GM19372 (cell line): ENCODE measurements at regions not wholly inside any gene's neighbourhood (a gene's known extent, or its start where the extent isn't known, plus 50 kb on each side); places are given as distances from the start of the nearest gene placed in this dataset.

Experiments
- ATAC-seq: cut with Tn5 transposase; IDR thresholded peaks from one replicate; pipeline ENCODE4 v1.9.1; 2021; ENCODE audit warnings: mild to moderate bottlenecking, low read depth, moderate library complexity; ENCODE audit not compliant: unreplicated experiment

DNA sequence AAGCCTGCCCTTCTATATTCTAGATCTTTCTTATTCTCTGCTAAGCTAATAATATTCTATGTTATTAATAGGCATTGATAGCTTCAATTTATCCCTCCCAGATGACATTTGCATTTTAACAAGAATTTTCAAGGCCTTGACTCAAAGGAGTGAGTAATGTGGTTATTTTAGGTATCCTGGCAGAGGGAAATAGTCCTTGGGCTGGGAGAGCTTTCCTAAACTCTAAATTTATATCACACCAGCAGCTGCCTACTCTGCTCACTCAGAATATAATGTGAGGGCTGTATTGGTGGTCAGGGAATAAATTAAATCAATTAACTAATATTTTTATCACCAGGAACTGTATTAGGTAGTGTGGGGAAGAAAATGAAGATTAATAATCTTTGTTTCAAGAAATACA lies 74.8 kb upstream of the ADAM23 start:
- no peak for ATAC-seq

DNA sequence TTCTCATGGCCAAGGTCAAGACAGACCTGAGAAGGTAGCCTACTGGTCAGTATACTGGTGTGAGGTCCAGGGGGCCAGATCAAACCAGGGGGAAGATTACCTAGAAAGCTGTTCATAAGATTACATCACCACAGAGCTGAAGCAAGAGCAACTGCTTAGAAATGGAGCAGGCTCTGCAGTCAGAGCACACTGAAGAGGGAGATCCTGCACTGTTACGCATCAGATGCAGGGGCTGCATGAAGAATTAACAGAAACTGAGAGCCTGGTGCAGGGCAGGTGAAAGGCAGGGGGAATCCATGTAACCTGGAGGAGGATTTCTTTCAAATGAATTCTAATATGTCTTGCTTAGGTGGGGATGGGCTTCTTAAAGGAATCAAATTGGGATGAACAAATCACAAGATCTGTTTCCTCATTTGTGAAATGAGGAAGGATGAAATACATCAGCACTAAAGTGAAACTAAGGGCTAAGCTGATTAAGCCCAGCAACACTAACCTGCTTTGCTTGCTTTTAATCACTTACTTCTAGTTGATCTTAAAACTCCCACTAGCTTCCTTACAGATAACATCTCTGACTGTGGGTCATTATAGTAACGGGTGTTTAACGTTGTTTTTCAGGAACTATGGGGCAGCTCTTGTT lies 74.3 kb upstream of the ADAM23 start:
- no peak for ATAC-seq

DNA sequence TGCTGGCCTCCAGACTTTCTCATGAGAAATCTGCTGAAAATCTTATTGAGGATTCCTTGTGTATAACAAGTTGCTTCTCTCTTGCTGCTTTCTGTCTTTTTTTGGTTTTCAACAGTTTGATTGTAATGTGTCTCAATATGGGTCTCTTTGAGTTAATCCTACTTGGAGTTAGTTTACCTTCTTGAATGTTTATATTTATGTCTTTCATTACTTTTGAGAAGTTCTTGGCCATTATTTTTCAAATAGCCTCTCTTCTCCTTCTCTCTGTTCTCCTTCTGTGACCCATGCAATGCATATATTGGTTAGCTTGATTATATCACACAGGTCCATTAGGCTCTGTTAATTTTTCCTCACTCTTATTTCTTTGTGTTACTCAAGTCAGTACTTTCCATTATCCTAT lies 67.4 kb upstream of the ADAM23 start:
- no peak for ATAC-seq

DNA sequence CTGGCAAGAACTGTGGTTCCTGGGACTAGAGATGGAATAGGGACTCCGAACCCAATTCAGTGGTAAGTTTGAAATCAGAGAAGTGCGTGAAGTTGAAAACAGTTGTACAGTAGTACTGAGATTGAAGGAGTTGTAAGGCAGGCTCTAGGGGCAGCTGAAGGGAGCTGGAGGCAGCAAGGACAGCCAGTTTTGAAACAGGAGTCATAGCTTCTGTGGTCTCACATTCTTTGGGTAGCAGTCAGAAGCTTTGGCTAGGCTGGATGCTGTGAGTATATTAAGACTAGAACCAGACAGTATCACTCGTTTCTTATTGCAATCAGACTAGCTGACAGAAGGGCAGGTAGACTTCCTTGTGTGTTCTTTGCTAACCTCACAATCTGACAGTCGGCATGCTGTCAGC lies 64.5 kb upstream of the ADAM23 start:
- no peak for ATAC-seq

DNA sequence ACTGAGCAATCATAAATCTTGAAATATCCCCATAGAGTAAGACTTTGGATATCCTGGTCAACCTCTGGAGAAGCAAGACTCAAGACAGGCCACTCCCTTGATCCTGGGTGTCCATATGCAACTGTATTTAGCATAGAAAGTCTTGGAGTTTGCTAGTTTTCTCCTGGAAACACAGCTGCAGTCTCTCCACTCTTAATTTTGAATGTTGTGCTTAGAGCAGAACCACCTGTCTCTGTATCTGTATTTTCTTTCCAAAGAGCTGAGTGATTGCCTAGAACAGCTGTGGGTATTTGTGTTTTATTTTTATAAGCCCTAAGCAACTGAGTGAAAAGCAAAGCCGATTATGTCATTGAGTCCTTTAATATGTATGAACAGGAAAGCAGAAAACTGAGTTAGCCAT lies 64.1 kb upstream of the ADAM23 start:
- ATAC-seq, result no peak

DNA sequence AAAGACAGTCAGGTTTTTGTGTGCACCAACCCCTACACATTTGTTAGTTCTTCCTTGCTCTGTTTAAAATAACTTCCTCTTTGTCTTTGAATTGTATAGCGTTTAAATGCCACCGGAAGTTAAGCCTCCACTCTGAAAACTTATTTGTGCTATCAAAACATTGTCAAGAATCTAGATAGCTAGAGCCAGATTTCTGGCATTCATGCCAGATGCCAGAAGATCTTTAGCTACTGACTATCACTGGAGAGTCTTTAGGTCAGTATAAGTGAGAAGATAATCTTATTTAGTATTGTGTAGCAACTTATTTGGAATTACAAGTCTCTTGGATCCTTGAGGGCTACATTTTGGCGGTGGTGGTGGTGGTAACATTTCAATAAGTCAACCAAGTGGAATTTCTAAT lies 63.4 kb upstream of the ADAM23 start:
- no peak for ATAC-seq

DNA sequence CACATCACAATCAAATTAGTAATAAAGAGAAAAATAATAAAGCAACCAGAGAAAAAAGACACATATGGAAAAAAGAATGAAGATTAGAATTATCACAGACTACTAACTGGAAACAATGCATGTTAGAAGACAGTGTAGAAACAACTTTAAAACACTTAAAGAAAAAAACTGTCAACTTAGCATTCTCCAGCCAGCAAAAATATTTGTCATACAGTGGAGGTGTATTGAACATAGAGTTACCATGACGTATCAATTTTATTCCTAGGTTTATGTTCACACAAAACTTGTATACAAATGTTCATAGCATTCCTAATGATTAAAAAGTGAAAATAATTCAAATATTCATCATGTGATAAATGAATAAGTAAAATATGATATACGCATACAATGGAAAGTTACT lies 61.5 kb upstream of the ADAM23 start:
- ATAC-seq, result no peak

DNA sequence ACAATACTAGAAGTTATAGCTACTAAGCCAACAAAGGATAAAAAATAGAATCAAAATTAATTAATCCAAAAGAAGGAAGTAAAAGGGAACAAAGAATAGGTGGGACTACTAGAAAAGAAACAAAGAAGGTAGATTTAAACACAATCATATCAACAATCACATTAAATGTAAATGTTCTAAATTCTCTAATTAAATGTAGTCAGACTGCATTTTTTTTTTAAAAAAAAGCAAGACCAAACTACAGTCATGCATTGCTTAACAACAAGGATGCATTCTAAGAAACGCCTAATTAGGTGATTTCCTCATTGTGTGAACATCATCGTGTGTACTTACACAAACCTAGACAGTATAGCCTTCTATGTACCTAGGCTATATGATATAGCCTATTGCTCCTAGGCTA lies 59.7 kb upstream of the ADAM23 start:
- ATAC-seq, result no peak

DNA sequence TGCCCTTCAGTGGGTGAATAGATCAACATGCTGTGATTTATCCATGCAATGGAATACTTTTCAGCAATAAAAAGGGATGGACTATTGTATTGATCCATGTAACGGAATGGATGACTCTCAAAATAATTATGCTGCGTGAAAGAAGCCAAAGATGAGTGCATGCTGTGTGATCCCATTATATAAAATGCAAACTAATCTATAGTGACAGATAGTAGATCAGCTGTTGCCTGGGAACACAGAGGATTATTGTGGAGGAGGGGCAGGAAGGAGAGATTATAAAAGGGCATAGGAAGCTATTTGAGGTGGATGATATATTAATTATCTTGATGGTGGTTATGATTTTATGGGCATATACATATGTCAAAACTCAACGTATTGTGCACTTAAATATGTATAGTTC lies 55.5 kb upstream of the ADAM23 start:
- ATAC-seq, result no peak

DNA sequence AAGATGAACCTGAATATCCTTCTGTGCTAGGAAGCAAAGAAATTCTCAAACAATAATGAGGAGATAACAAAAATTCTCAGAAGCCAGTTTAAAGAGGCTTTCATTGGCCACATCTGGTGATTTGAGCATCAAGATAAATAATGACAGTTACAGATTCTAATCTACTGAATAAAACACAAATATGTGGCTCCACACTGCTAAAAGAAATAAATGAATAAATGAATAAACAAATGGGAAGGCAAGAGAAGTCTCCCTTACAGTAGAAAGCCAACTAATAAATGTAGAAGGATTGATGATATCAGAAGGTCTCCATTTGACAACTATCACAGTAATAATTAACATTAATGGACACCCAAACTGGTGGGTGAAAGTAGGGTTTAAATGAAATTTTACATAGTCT lies 54.6 kb upstream of the ADAM23 start:
- ATAC-seq, result no peak

DNA sequence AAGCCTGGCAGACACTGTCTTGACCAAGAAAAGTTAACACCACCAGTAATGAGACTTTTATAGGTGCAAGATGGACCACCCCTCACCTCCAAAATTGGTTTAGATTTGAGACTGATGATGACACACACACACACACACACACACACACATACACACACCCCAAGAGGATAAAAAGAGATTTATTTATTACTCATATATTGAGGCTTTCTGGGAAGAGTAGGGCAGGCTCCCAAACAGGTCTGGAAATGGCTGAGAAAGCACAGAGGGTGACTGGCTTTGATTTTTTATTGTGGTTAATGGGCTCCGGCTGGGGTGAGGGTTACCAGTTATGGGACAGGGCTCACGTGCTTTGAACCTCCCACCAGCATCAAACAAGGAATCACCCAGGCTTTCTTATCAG lies 54.2 kb upstream of the ADAM23 start:
- ATAC-seq, result no peak

DNA sequence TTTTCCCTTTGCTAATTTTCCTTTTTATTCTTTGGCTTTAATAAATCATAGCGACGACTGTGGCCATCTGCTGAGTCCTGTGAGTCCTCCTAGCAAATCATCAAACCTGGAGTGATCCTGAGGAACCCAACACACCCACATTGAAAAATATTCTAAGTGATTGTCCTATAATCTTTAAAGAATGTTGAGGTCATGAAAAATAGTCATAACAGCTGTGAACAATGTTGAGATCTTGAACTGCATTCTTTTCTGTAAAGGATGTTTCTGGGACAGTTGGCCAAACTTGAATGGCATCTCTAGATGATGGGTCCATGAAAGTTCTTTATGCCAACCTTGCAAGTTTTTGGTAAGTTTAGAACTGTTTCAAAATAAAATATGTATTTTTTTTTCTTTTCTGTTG lies 53.2 kb upstream of the ADAM23 start:
- no peak for ATAC-seq

DNA sequence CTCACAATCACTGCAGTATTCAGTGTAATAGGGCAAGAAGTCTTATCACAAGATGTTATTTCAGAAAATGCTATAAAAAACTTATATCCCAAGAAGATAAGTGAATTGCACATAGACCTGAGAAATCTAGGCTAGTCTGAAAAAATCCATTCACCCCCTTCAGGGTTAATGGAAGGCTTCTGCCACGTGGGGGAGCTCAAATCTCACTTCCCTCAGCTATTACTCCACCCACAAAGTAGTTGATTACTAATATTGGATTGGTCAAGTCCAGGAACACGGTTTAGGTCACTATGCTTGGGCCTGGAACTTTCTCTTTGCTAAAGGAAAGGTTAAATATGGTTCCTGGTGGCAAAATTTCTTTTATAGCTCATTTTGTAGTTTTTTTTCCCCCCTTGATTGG lies 51.2 kb upstream of the ADAM23 start:
- ATAC-seq, result peak; percentile 99
